H1 (cell line): ENCODE measurements at regions not wholly inside any gene's neighbourhood (a gene's known extent, or its start where the extent isn't known, plus 50 kb on each side); places are given as distances from the start of the nearest gene placed in this dataset.

Experiments used
- GTF2F1 ChIP-seq: IDR thresholded peaks from 2 replicates; pipeline ENCODE4 v1.6.1; 2012; ENCODE audit warnings: low read depth, low read length, improper control_type of control experiment, borderline replicate concordance
- RBBP5 ChIP-seq: IDR thresholded peaks from 2 replicates; pipeline ENCODE4 v1.7.1; 2012; ENCODE audit warnings: low read depth, mild to moderate bottlenecking, inconsistent platforms, low read length, moderate library complexity, borderline replicate concordance
- SRF ChIP-seq: IDR thresholded peaks from 2 replicates; pipeline ENCODE4 v1.6.1; 2011; ENCODE audit warnings: mild to moderate bottlenecking, low read depth, low read length, moderate library complexity
- TF ChIP-seq, protein P1 (sequence below): IDR thresholded peaks from 2 replicates; pipeline ENCODE4 v1.6.1; 2012; ENCODE audit warnings: inconsistent platforms

- TF ChIP-seq, protein P1, sequence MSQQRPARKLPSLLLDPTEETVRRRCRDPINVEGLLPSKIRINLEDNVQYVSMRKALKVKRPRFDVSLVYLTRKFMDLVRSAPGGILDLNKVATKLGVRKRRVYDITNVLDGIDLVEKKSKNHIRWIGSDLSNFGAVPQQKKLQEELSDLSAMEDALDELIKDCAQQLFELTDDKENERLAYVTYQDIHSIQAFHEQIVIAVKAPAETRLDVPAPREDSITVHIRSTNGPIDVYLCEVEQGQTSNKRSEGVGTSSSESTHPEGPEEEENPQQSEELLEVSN, result no peak
- TF ChIP-seq GTF2F1 (no peak), RBBP5 (no peak), SRF (no peak)
These were observed 151.3 kb upstream of the SLC13A1 start (continued) for GRCh38 chr7:123351027-123351426.
